ENCODE measurements at regions not wholly inside any gene's neighbourhood (a gene's known extent, or its start where the extent isn't known, plus 50 kb on each side); places are given as distances from the start of the nearest gene placed in this dataset.

- Histone ChIP-seq H3K27me3 (ENCODE audit: insufficient read depth, insufficient read length) (no peaks in the 10 kb centered on the region), H3K36me3 (ENCODE audit: insufficient read depth, insufficient read length, low read length) (no peaks in the 10 kb centered on the region), H3K4me1 (ENCODE audit: insufficient read depth, insufficient read length) (no peaks in the 10 kb centered on the region), H3K9ac (ENCODE audit: insufficient read length, low read depth) (no peak overlapping the region), H3K4me3 (ENCODE audit: insufficient read length, low read depth) (no peak overlapping the region), H3K9me3 (ENCODE audit: insufficient read depth, low read length) (no peaks in the 10 kb centered on the region; the same call in 1 of the 2 replicates)
- no peak for DNase-seq (ENCODE audit: low read depth, low spot score)
- TF ChIP-seq SUZ12 (IDR thresholded peaks at IDR 0.05; ENCODE audit: extremely low read depth, insufficient read depth, insufficient read length): no peak
- no peak for TF ChIP-seq YY1 (IDR thresholded peaks at IDR 0.05; ENCODE audit: insufficient read depth, insufficient read length)
- no peak for TF ChIP-seq ZNF274 (IDR thresholded peaks at IDR 0.05; ENCODE audit: low read depth, low read length)
Measured at GRCh38 chr10:8618834-8619233, 564.3 kb downstream of the GATA3 start.

GRCh38 chr10:8628351-8628750 lies 573.9 kb downstream of the GATA3 start:
- Histone ChIP-seq H3K36me3 (ENCODE audit: insufficient read depth, insufficient read length, low read length) (no peaks in the 10 kb centered on the region), H3K27me3 (ENCODE audit: insufficient read depth, insufficient read length) (no peaks in the 10 kb centered on the region), H3K4me3 (ENCODE audit: insufficient read length, low read depth) (no peak overlapping the region), H3K9me3 (ENCODE audit: insufficient read depth, low read length) (no peaks in the 10 kb centered on the region; the same call in 1 of the 2 replicates), H3K9ac (ENCODE audit: insufficient read length, low read depth) (no peak overlapping the region), H3K4me1 (ENCODE audit: insufficient read depth, insufficient read length) (no peaks in the 10 kb centered on the region)
- peak; percentile 6 for DNase-seq (ENCODE audit: low read depth, low spot score)
- TF ChIP-seq SUZ12 (IDR thresholded peaks at IDR 0.05; ENCODE audit: extremely low read depth, insufficient read depth, insufficient read length): no peak
- no peak for TF ChIP-seq ZNF274 (IDR thresholded peaks at IDR 0.05; ENCODE audit: low read depth, low read length)
- TF ChIP-seq YY1 (IDR thresholded peaks at IDR 0.05; ENCODE audit: insufficient read depth, insufficient read length): no peak

- Histone ChIP-seq H3K4me1 (ENCODE audit: insufficient read depth, insufficient read length) (no peaks in the 10 kb centered on the region), H3K9ac (ENCODE audit: insufficient read length, low read depth) (no peak overlapping the region), H3K9me3 (ENCODE audit: insufficient read depth, low read length) (no peaks in the 10 kb centered on the region; the same call in 1 of the 2 replicates), H3K27me3 (ENCODE audit: insufficient read depth, insufficient read length) (no peaks in the 10 kb centered on the region), H3K4me3 (ENCODE audit: insufficient read length, low read depth) (no peak overlapping the region), H3K36me3 (ENCODE audit: insufficient read depth, insufficient read length, low read length) (no peaks in the 10 kb centered on the region)
- TF ChIP-seq ZNF274 (IDR thresholded peaks at IDR 0.05; ENCODE audit: low read depth, low read length) (no peak), SUZ12 (IDR thresholded peaks at IDR 0.05; ENCODE audit: extremely low read depth, insufficient read depth, insufficient read length) (no peak), YY1 (IDR thresholded peaks at IDR 0.05; ENCODE audit: insufficient read depth, insufficient read length) (no peak)
- no peak for DNase-seq (ENCODE audit: low read depth, low spot score)
Measured at GRCh38 chr10:8633909-8634308, 579.4 kb downstream of the GATA3 start.

GRCh38 chr10:8636371-8636770 lies 581.9 kb downstream of the GATA3 start:
- TF ChIP-seq YY1 (IDR thresholded peaks at IDR 0.05; ENCODE audit: insufficient read depth, insufficient read length) (no peak), ZNF274 (IDR thresholded peaks at IDR 0.05; ENCODE audit: low read depth, low read length) (no peak), SUZ12 (IDR thresholded peaks at IDR 0.05; ENCODE audit: extremely low read depth, insufficient read depth, insufficient read length) (no peak)
- Histone ChIP-seq H3K27me3 (ENCODE audit: insufficient read depth, insufficient read length) (no peaks in the 10 kb centered on the region), H3K4me1 (ENCODE audit: insufficient read depth, insufficient read length) (no peaks in the 10 kb centered on the region), H3K36me3 (ENCODE audit: insufficient read depth, insufficient read length, low read length) (no peaks in the 10 kb centered on the region), H3K9ac (ENCODE audit: insufficient read length, low read depth) (no peak overlapping the region), H3K9me3 (ENCODE audit: insufficient read depth, low read length) (no peaks in the 10 kb centered on the region), H3K4me3 (ENCODE audit: insufficient read length, low read depth) (no peak overlapping the region)
- DNase-seq (ENCODE audit: low read depth, low spot score): no peak

- no peak overlapping the region for H3K4me3 ChIP-seq (ENCODE audit: insufficient read length, low read depth)
- no peak for DNase-seq (ENCODE audit: low read depth, low spot score)
- H3K9me3 ChIP-seq (ENCODE audit: insufficient read depth, low read length): no peaks in the 10 kb centered on the region; the same call in 1 of the 2 replicates
- TF ChIP-seq ZNF274 (IDR thresholded peaks at IDR 0.05; ENCODE audit: low read depth, low read length): no peak
- TF ChIP-seq SUZ12 (IDR thresholded peaks at IDR 0.05; ENCODE audit: extremely low read depth, insufficient read depth, insufficient read length): no peak
- TF ChIP-seq YY1 (IDR thresholded peaks at IDR 0.05; ENCODE audit: insufficient read depth, insufficient read length): no peak
- no peaks in the 10 kb centered on the region for H3K27me3 ChIP-seq (ENCODE audit: insufficient read depth, insufficient read length)
- no peak overlapping the region for H3K9ac ChIP-seq (ENCODE audit: insufficient read length, low read depth)
- H3K36me3 ChIP-seq (ENCODE audit: insufficient read depth, insufficient read length, low read length): no peaks in the 10 kb centered on the region
- no peaks in the 10 kb centered on the region for H3K4me1 ChIP-seq (ENCODE audit: insufficient read depth, insufficient read length)
Measured at GRCh38 chr10:8637640-8638039, 583.2 kb downstream of the GATA3 start.

- TF ChIP-seq YY1 (IDR thresholded peaks at IDR 0.05; ENCODE audit: insufficient read depth, insufficient read length) (no peak), ZNF274 (IDR thresholded peaks at IDR 0.05; ENCODE audit: low read depth, low read length) (no peak), SUZ12 (IDR thresholded peaks at IDR 0.05; ENCODE audit: extremely low read depth, insufficient read depth, insufficient read length) (no peak)
- no peaks in the 10 kb centered on the region for H3K4me1 ChIP-seq (ENCODE audit: insufficient read depth, insufficient read length)
- H3K9me3 ChIP-seq (ENCODE audit: insufficient read depth, low read length): no peaks in the 10 kb centered on the region; the same call in 1 of the 2 replicates
- no peak for DNase-seq (ENCODE audit: low read depth, low spot score)
- no peaks in the 10 kb centered on the region for H3K27me3 ChIP-seq (ENCODE audit: insufficient read depth, insufficient read length)
- H3K9ac ChIP-seq (ENCODE audit: insufficient read length, low read depth): no peak overlapping the region
- no peaks in the 10 kb centered on the region for H3K36me3 ChIP-seq (ENCODE audit: insufficient read depth, insufficient read length, low read length)
- H3K4me3 ChIP-seq (ENCODE audit: insufficient read length, low read depth): no peak overlapping the region
Measured at GRCh38 chr10:8638088-8638672, 583.7 kb downstream of the GATA3 start.

- Histone ChIP-seq H3K36me3 (ENCODE audit: insufficient read depth, insufficient read length, low read length) (no peaks in the 10 kb centered on the region), H3K4me3 (ENCODE audit: insufficient read length, low read depth) (no peak overlapping the region)
Measured at GRCh38 chr10:8639486-8640185, 585.1 kb downstream of the GATA3 start.

More at GRCh38 chr10:8639486-8640185, 585.1 kb downstream of the GATA3 start:
- Histone ChIP-seq H3K27me3 (ENCODE audit: insufficient read depth, insufficient read length) (no peaks in the 10 kb centered on the region), H3K9ac (ENCODE audit: insufficient read length, low read depth) (no peak overlapping the region), H3K4me1 (ENCODE audit: insufficient read depth, insufficient read length) (no peaks in the 10 kb centered on the region), H3K9me3 (ENCODE audit: insufficient read depth, low read length) (no peaks in the 10 kb centered on the region; the same call in 1 of the 2 replicates)
- no peak for TF ChIP-seq ZNF274 (IDR thresholded peaks at IDR 0.05; ENCODE audit: low read depth, low read length)
- no peak for TF ChIP-seq YY1 (IDR thresholded peaks at IDR 0.05; ENCODE audit: insufficient read depth, insufficient read length)
- TF ChIP-seq SUZ12 (IDR thresholded peaks at IDR 0.05; ENCODE audit: extremely low read depth, insufficient read depth, insufficient read length): no peak
- DNase-seq (ENCODE audit: low read depth, low spot score): no peak
